Heart right ventricle (tissue), 16 donors: ENCODE measurements at regions not wholly inside any gene's neighbourhood (a gene's known extent, or its start where the extent isn't known, plus 50 kb on each side); places are given as distances from the start of the nearest gene placed in this dataset.

ENCODE experiments used
- ATAC-seq, 8 donors: fragments of 200-7000 bp; cut with Tn5 transposase; one replicate each; pipeline ENCODE4 v1.9.1; 2020; ENCODE audit warnings: mild to moderate bottlenecking in 8 of 8, moderate library complexity in 8 of 8, moderate number of reproducible peaks in 1 of 8
- DNase-seq, 2 donors: peaks; one replicate each; pipeline ENCODE4 v3.0.0-alpha.2; 2020
- H3K27ac ChIP-seq, 10 donors: fragments of 200-600 bp; sonication (generic) in 2 of 10; one replicate each; pipeline versions ENCODE4 v1.5.0 to v1.8.0; 2020 to 2022; ENCODE audit warnings: mild to moderate bottlenecking in 3 of 10
- H3K27me3 ChIP-seq, 7 donors: fragments of 200-600 bp; one replicate each; pipeline ENCODE4 v1.8.0; 2021 to 2022; ENCODE audit warnings: mild to moderate bottlenecking in 2 of 7
- H3K36me3 ChIP-seq, 9 donors: fragments of 200-600 bp; sonication (generic) in 1 of 9; one replicate each; pipeline versions ENCODE4 v1.5.0 to v1.8.0; 2020 to 2022; ENCODE audit warnings: mild to moderate bottlenecking in 2 of 9
- H3K4me1 ChIP-seq, 9 donors: fragments of 200-600 bp; sonication (generic) in 1 of 9; one replicate each; pipeline versions ENCODE4 v1.5.0 to v1.8.0; 2020 to 2022; ENCODE audit warnings: mild to moderate bottlenecking in 4 of 9
- H3K4me3 ChIP-seq, 10 donors: fragments of 200-600 bp; sonication (generic) in 2 of 10; one replicate each; pipeline versions ENCODE4 v1.5.0 to v1.8.0; 2020 to 2022; ENCODE audit warnings: mild to moderate bottlenecking in 7 of 10, moderate library complexity in 2 of 10
- H3K9me3 ChIP-seq, 11 donors: fragments of 200-600 bp in 10 of 11; sonication (generic) in 2 of 11; one replicate each; pipeline versions ENCODE4 v1.5.0 to v1.8.0; 2013 to 2022; ENCODE audit warnings: mild to moderate bottlenecking in 2 of 11, control low read depth in 1 of 11, moderate library complexity in 1 of 11
- WGBS, 2 donors: extraction: QIAGEN DNeasy Blood & Tissue Kit; methylation state at CpG; one replicate each; pipeline ENCODE4 v1.1.7; 2013; ENCODE audit warnings: inconsistent platforms in 1 of 2; 5-methylcytosine and 5-hydroxymethylcytosine counted together
- intact Hi-C, 10 donors: fragments of 100-400 bp; cut with DNase I; formaldehyde crosslinking; loops; one replicate each; pipeline versions ENCODE4 v1.11.1 to v1.14.2; 2022
- TF ChIP-seq, protein P1 (sequence below), 9 donors: fragments of 200-600 bp; sonication (generic) in 2 of 9; IDR thresholded peaks; one replicate each; pipeline versions ENCODE4 v1.5.0 to v1.8.0; 2021 to 2022; ENCODE audit warnings: antibody characterized with exemption in 9 of 9, mild to moderate bottlenecking in 5 of 9, moderate library complexity in 1 of 9
- donor health status: Arrhythmogenic right ventricular cardiomyopathy.
- donor health status: ischemic (EF 13 %, LVEDD 7.1; RV severe dilation, severe dysfunction).
- donor health status: healthy with polysubstance abuse.
- donor health status: DM: no; HTN: yes; CAD: no.
- donor health status: DM: no; HTN: no; CAD: no.
- donor health status: ischemic (EF 25% LVEDD 6.9; RV normal size, moderate dysfunction).
- donor health status: ischemic (EF 25% LVEDD 5.7; RV mildly dilated, moderate dysfunction).
- donor health status: healthy.
- donor health status: DM: yes; HTN: yes; CAD: no.
- donor health status: Ischemic cardiomyopathy.
- donor health status: ischemic (EF 35%, LVEDD 5.7; RV mildly dilated, moderate dysfunction).
- donor health status: nonischemic (EF 11% LVEDD 7.7; RV severe dilation, severe dysfunction).
- donor health status: DM: yes; HTN: yes; CAD: no.
- donor health status: PGD.
- donor health status: ischemic (EF 29% LVEDD 5.4; RV normal size, mild dysfunction).
- donor health status: nonischemic (EF 23%, LVEDD 6.1; RV moderate dilation, normal function).

DNA sequence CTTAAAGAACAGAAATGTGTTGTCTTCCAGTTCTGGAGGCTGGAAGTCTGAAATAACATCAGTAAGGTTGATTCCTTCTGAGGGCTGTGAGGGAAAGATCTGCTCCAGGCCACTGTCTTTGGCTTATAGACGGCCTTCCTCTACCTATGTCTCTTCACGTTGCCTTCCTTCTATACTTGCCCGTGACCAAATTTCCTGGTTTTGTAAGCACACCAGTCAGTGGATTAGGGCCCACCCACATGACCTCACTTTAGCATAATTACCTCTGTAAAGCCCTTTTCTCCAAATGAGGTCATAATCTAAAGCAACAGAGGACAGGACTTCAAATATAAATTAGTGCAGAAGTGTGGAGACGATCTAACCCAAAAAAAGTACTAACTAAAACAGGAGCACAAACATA lies 231.6 kb downstream of the NRIP1 start:
- DNase-seq: no peak
- 89 to 91% methylated on average over 4 of the region's 4 CpGs for WGBS, 2 donors
- Histone ChIP-seq H3K27ac (no peak overlapping the region), H3K27me3 (no peaks in the 10 kb centered on the region), H3K9me3 (no peaks in the 10 kb centered on the region), H3K4me1 (no peaks in the 10 kb centered on the region), H3K36me3 (no peaks in the 10 kb centered on the region), H3K4me3 (no peak overlapping the region)
- ATAC-seq: no peak
- TF ChIP-seq, protein P1, sequence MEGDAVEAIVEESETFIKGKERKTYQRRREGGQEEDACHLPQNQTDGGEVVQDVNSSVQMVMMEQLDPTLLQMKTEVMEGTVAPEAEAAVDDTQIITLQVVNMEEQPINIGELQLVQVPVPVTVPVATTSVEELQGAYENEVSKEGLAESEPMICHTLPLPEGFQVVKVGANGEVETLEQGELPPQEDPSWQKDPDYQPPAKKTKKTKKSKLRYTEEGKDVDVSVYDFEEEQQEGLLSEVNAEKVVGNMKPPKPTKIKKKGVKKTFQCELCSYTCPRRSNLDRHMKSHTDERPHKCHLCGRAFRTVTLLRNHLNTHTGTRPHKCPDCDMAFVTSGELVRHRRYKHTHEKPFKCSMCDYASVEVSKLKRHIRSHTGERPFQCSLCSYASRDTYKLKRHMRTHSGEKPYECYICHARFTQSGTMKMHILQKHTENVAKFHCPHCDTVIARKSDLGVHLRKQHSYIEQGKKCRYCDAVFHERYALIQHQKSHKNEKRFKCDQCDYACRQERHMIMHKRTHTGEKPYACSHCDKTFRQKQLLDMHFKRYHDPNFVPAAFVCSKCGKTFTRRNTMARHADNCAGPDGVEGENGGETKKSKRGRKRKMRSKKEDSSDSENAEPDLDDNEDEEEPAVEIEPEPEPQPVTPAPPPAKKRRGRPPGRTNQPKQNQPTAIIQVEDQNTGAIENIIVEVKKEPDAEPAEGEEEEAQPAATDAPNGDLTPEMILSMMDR (IDR thresholded peaks at IDR 0.05): no peak
- intact Hi-C loops: no loop called here

DNA sequence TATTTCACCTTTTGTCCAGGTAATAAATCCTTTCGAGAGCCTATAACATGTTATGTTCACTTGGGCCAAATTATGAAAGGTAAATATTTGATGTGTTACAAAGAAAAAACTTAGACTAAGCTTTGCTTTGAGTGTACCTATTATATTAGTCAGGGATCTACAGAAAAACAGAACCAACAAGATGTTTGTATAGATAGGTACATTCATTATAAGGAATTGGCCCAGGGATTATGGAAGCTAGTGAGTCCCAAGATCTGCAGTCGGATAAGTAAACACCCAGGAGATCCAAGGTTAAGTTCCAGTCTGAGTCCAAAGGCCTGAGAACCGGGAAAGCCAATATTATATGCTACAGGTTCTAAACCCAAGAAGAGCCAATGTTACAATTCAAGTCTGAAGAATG lies 234.5 kb downstream of the NRIP1 start:
- TF ChIP-seq, protein P1 (IDR thresholded peaks at IDR 0.05): no peak
- WGBS, 2 donors: 91 to 94% methylated on average over 3 of the region's 3 CpGs
- ATAC-seq: no peak

DNA sequence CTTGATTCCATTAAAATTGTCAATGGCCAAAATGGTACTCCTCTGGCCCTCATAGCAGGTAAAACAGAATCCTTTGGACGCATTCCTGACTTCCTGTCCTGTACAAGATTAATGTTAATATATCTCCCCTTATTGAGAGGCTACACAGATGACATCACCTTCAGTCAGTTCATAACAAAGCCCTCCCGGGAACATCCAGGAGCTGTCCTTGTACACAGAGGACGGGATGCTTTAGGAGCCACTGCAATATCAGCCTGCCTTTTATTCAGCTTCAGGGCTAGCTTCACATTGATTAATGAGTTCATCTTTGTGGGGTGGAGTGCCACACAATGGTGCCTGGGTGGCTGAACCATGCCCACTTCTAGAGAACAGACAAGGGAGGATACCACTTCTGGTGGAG lies 235.1 kb downstream of the NRIP1 start:
- no peak for ATAC-seq

More for the DNA sequence above, 234.5 kb downstream of the NRIP1 start:
- no peak overlapping the region for H3K27ac ChIP-seq
- H3K4me1 ChIP-seq: no peaks in the 10 kb centered on the region
- no peaks in the 10 kb centered on the region for H3K27me3 ChIP-seq
- H3K9me3 ChIP-seq: no peaks in the 10 kb centered on the region
- no peak overlapping the region for H3K4me3 ChIP-seq
- no peaks in the 10 kb centered on the region for H3K36me3 ChIP-seq
- no peak for DNase-seq
- intact Hi-C loops: no loop called here

DNA sequence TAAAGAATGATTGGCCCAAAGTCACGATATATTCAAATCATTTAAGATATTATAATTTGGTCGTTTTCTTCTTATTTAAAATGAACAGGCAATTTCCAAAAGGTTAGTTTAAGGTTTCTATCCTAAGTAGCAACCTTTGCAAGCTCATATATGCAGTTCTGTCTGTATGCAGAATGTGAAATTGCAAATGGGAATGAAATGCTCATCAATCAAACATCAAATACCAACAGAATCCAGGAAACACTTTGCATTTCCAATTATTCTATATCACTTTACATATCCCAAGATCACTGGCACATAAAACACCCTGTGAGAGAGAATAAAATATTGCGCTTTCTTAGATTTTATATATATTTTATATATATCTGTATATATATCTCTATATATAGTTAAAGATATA lies 237.3 kb downstream of the NRIP1 start:
- DNase-seq: no peak
- TF ChIP-seq, protein P1 (IDR thresholded peaks at IDR 0.05): no peak
- Histone ChIP-seq H3K4me1 (no peaks in the 10 kb centered on the region), H3K36me3 (no peaks in the 10 kb centered on the region), H3K27ac (no peak overlapping the region), H3K4me3 (no peak overlapping the region), H3K9me3 (no peaks in the 10 kb centered on the region), H3K27me3 (no peaks in the 10 kb centered on the region)
- ATAC-seq: no peak
- WGBS, 2 donors: 72 to 79% methylated on average over 3 of the region's 3 CpGs
- intact Hi-C loops: no loop called here

More for the DNA sequence above, 235.1 kb downstream of the NRIP1 start:
- no peaks in the 10 kb centered on the region for H3K4me1 ChIP-seq
- no peaks in the 10 kb centered on the region for H3K27me3 ChIP-seq
- no peaks in the 10 kb centered on the region for H3K9me3 ChIP-seq
- TF ChIP-seq, protein P1 (IDR thresholded peaks at IDR 0.05): no peak
- no peak overlapping the region for H3K4me3 ChIP-seq
- H3K36me3 ChIP-seq: no peaks in the 10 kb centered on the region
- intact Hi-C loops: no loop called here
- DNase-seq: no peak
- 78 to 88% methylated on average over 3 of the region's 3 CpGs for WGBS, 2 donors
- H3K27ac ChIP-seq: no peak overlapping the region

DNA sequence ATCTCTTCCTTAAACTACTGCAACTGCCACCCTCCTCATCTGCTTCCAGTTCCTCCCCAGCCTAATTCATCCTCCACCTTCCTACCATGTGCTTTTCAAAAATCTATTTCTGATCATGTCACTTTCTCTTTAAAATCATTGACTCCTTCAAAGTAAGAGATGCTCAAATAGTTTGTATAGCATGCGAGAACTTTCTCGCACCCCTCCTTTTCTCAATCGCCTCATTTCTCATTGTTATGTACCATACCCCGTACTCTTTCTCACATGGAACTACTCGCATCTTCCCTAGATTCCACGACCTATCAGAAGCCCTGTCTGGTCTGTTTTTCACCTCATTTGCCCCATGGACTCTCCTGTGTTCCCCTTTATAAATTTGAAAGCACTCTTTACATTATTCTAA lies 238.2 kb downstream of the NRIP1 start:
- TF ChIP-seq, protein P1 (IDR thresholded peaks at IDR 0.05): no peak
- Histone ChIP-seq H3K27ac (no peak overlapping the region), H3K9me3 (no peaks in the 10 kb centered on the region), H3K4me3 (no peak overlapping the region), H3K27me3 (no peaks in the 10 kb centered on the region), H3K4me1 (no peaks in the 10 kb centered on the region), H3K36me3 (no peaks in the 10 kb centered on the region)
- WGBS, 2 donors: 86 to 89% methylated on average over 6 of the region's 6 CpGs
- intact Hi-C loops: no loop called here
- no peak for DNase-seq
- ATAC-seq: no peak
